OCI-LY3 (cell line): ENCODE measurements at regions not wholly inside any gene's neighbourhood (a gene's known extent, or its start where the extent isn't known, plus 50 kb on each side); places are given as distances from the start of the nearest gene placed in this dataset.

Experiments used
- CTCF ChIP-seq: fragments of 200-600, 300-600 bp; sonication (generic); IDR thresholded peaks from 2 replicates; pipeline ENCODE4 v1.5.1; 2014; ENCODE audit warnings: antibody characterized with exemption, low read length, low read depth
- EZH2phosphoT487 ChIP-seq: fragments of 200-600 bp; shearing (Covaris generic); IDR thresholded peaks from 2 replicates; pipeline ENCODE4 v1.6.1; 2018; ENCODE audit warnings: antibody characterized with exemption, mixed run types, low read depth

GRCh38 chr3:177476495-177476894, 279.2 kb upstream of the TBL1XR1 start:
- TF ChIP-seq CTCF, result no peak
- no peak for TF ChIP-seq EZH2phosphoT487
